NK-92 treated with Interleukin-12 subunit alpha and Interleukin-12 subunit beta, amount 100 ng/mL, for 24 hours (cell line): ENCODE measurements at regions not wholly inside any gene's neighbourhood (a gene's known extent, or its start where the extent isn't known, plus 50 kb on each side); places are given as distances from the start of the nearest gene placed in this dataset.

Source experiments
- DNase-seq: peaks from one replicate; lab custom pipeline; 2025; lab: John Stamatoyannopoulos, UW

DNA sequence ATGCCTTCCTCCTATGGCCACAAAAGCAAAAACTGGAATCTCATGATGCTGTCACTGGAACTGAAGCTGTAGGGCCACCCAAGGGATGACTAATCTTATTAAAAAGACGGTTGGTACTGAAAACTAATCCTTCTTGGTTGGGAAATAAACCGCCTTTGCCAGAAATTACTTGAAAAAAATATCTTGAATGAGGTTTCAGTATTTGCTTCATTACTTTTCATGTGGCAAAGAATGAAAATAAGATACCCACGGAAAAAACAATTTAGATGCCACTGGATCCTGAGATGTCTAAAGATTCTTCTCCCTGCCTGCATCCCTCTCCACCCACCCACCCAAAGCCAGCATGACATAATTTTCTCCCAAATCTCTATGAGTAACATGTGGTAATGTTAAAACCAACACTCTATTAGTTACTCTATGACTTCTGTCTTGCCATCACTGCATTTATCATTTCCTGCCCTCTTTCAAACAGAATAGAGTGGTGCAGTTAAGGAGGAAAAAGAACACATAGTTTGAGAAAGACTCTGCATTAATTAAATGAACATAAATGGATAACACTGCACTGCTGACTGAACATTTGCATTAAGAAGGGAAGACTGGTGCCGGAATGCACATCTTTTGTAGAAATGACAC lies 111.8 kb upstream of the DPH6 start:
- DNase-seq: no peak

DNA sequence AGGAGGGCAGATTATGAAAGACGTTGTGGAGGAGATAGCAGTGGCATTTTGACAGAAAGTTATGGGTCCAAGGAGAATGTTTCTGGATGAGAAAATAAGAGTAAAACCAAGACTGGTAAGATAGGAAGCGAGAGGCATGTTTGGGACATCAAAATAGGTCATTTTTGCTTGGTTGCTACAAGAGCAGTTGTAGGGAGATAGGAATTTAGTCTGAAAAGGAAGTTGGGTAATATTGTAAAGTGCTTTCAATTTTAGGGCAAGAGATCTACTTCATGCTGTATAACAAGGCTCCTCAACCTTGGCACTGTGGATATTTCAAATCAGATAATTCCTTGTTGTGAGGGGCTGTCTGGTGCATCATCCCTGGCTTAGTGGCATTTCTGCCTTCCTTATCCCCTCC lies 118.0 kb upstream of the DPH6 start:
- DNase-seq: no peak

DNA sequence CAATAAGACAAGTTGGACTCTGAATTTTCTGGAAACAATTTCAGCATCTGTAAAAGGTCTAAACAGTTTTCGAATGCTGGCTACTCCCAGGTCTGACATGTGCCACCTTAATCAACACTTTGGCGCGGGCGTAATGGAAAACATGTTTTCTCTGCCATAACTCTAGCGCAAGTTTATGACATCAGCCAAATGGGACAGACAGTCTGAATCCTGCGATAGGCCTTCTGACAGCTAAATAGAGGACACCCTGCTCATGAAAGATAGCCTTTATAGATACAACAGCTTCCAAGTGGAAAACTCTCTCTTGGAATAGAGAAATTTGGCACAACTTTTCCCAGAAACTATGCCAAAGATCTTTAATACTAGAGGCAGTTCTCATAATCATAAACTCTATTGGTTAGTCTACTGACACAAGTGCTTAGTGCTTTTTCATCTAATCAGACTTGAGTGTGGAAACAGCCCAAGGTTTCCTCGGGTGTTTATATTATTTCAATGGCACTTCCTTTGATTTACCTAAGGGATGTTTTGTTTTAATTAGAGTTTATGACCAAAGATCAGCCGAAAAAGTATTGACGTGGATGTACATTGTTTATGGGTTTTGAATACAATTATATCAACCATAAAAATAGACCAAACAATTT lies 120.1 kb upstream of the DPH6 start:
- DNase-seq: no peak

DNA sequence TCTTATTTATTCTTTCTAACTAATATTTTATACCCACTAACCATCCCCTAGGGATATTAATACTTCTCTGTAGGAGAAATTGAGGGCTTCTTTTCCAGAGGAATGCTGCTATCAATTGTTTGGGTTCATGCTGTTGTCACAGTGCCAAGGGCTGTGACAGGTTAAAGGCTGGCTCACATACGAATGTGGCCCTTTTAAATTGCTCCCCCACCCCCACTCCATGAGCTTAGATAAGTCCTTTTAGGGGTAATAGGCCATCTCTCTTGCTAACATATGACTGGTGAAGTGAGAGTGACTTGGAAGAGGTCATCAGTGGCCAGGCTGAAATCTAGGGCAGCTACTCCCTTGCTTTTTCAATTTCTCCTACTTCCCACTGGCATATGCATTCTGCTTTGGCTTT lies 121.9 kb upstream of the DPH6 start:
- DNase-seq: no peak

DNA sequence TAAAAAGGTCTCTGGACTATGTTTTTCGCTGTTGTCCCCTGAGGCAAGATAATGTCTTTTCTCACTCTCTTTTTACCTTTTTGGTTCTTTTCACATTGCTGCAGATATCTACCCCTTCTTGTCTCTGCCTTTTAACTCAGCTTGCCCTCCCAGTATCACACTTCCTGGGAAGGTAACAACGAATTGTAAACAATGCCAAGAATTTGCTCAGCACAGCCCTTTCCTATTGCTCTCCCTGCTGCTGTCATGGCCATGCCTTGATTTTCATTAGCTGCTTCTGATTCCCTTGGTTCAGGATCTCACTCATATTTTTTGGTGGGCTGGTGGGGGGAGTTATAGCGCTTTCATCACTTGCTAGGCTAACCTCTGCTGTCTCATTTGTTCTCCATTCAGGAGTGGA lies 123.1 kb upstream of the DPH6 start:
- no peak for DNase-seq

DNA sequence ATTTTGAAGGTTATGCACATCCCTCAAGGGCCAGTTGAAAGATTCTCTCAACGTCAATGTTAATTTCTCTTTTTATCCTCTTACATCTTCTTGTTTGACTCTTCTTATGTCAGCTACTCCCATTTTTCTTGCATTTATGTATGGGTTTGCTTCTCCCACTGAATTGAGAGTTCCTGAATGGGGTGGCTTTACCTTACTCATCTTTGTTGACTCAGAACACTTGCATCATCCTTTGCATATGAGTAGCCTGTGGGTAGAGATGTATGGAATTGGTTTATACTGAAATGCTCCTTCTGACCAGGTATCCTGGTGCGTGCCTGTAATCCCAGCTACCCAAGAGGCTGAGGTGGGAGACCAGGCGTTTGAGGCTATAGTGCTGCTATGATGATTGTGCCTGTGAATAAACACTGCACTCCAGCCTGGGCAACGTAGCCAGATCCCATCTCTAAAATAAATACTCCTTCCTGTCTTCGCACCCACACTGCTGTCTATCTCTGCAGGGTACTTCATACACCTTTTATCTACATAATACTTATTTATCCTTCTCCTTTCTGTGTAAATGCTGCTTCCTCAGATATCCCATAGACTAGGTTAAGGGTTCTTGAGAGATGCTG lies 123.6 kb upstream of the DPH6 start:
- DNase-seq: no peak

DNA sequence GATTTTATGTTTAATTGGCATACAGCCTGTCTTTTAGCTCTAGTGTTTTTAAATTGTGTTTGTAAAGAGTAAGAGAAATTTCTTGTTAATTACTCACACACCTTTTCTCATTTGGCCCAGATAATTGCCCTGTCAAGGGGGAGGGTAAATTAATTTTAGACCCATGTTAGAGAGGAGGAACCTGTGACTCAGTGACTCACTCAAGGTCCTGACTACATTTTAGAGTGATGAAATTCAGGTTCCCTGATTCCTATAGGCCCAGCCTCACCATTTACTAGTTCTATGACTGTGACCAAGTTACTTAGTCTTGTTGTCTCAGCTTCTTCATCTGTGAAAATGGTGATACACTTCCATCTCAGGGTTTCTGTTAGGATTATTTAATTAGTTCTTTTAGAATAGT lies 125.2 kb upstream of the DPH6 start:
- no peak for DNase-seq

DNA sequence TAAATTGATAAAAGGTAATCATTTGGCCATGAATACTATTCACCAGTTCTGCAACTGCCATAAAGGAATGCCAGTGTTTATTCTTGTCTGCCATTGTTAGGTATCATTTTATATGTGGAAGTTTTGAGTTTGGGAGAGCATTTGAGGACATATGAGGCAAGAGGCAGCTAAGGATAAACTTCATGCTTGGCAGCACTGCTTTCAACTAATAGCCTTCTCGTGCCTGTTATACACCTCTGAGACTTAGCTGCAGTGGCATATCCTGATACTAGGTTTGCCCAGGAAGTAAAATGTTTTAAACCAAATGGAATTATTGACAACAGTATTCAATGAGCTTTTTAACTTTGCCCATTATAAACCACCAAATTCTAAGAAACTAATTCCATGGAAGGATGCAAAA lies 126.0 kb upstream of the DPH6 start:
- DNase-seq: no peak

DNA sequence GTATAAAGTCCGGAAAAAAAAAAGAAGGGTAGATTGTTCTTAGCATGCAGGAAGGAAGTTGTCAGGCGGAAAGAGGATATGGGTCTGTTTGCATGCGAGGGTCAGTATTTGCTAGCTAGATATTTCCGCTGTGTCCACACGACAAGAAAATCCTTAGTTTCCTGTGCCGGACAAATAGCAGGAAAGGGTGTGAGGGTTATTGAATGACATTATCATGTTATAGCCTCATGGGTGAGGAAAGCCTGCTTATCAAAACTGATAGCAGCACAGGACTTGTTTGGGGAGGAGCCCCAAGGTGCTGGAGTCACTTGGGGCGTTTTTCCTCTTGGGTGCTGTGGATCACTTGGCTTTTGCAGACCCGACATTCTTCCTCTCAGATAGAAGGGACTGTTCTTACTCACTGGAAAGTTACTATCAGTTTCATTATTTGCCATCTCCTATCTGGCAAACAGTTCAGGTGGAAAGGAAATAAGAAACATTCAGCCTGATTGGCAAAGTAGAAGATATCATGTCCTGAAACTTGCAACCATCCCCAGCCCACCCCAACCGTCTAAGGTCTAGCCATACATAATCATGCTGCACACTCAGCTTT lies 127.2 kb upstream of the DPH6 start:
- DNase-seq: no peak

DNA sequence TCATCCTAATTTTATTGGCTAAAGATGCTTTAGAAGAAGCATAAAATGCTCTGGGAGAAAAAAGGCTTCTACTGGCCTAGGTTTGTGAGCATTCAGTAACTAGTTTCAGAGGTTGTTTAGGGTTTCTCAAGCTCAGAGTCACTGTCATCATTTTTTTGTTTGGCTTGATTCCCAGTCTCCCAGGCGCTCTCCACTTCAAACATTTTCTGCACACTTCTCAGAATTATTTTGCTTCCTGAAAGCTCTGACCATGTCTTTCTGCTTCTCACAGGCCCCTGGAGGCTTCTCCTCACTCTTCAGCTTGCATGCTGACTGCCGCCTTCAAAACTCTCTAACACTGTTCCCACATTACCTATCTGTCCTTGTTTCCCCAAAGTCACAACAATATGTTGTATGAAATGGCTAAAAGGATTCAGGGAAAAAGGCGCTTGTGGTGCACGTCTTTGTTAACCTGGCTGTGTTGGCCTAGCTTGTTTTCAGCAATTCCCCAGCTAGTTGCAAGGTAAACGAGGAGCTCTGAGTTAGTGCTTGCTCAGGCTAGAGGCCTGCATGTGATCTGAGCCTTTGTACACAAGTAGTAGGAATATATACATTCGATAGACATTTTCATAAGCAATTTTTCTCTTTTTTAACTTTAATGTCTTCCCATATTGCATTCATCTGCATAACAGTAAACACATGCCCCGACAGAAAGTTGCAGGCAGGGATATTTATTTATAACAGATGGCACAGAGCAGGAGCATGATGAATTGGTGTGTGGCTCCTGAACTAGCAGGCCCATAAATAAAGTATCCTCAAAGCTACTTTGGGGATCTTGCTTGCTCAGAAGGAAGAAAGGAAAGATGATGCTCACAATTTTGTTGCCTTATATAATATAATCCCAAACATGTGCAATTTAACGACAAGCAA lies 129.2 kb upstream of the DPH6 start:
- no peak for DNase-seq

DNA sequence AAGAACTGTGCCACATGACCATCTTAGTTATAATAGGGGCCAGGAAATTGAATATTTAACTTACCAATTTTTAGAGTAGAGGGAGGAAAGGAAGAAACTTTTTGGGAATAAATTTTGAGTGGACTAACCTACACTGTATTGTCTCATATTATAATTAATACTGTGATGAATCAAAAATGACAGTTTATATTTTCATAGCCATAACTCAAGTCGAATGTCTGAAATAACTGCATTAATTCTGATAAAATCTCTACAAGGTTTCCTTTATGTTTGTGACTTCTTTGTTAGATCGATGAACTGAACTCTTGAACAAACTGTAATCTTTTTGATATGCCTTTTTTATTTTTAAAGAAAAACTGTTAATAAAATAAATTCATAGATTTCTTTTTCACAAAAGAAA lies 132.8 kb upstream of the DPH6 start:
- DNase-seq: no peak

DNA sequence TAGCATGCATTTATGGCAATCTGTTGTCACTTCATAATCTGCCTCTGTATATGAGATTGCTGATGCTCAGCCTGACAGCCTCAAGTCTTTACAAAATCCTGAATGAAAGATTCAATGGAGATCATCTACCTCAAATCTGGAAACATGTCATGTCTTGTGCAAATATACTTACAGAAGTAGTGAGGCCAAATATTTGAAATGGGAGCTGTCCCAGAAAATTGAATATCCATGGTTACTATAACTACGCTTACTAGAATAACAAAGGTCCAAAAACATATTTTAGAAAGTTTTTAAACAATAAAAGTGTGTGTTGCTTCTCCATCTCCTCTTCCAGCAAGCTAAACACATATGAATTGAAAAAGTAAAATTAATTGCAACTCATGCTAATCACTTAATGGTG lies 133.2 kb upstream of the DPH6 start:
- DNase-seq: no peak

DNA sequence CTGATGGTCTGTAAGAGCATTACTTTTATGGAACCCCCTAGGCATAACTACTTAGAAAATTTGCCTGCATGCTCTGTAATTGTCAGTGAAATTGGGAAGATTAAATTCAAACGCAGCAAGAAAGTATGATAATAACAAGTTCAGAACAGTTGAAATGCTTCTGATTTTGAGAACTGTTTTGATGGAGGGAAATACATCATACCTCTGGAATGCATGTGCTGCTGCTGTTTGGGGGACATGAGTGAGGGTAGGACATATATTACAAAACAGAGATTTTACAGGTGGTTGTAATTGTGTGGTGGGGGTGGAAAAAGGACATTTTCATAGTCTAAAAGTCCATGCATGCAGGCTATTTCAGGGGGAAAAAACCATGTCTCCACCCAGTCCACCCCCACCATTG lies 135.0 kb upstream of the DPH6 start:
- no peak for DNase-seq

DNA sequence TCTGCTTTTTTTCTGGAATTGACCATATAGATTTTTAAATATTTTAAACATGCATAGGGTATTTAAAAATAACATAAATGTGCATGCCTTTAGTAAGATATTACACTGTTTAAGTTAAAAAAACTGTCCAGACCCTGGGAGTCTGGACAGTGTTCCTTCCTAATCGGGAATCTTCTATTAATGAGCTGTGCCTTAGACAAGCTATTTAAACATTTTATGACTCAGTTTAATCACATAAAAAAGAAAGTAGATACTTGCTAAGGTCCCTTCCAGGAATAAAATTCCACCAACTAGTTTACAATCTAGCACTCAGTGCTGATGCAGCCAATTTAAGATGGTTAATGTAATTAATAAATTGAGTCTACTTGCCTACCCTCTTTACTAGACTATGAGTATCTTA lies 140.4 kb upstream of the DPH6 start:
- no peak for DNase-seq

DNA sequence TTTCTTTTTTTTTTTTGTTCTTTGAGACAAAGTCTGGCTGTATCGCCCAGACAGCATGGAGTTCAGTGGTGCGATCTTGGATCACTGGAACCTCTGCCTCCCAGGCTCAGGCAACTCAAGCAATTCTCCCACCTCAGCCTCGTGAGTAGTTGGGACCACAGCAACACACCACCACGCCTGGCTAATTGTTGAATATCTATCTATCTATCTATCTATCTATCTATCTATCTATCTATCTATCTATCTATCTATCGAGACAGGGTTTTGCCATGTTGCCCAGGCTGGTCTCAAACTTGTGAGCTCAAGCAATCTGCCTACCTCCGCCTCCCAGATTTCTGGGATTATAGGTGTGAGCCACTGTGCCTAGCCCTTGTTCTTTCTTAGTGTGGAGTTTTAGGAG lies 143.3 kb upstream of the DPH6 start:
- DNase-seq: no peak

DNA sequence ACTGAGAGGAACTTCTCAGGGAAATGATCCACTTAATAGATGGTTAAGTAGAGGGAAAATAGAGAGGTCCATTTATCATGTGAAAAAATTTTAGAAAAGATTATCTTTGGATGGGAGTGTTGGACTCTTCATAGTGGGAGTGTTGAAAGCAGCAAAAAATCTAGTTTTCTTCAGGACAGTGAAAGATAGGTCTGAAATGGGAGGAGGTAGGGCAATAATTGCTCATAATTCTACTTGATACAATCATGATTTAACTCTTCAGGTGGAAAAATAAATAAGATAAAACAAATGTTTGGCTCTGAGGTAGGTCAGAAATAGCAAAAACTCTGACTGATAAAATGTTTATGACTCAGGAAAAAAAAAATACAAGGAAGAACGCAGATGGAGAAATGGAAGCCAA lies 144.1 kb upstream of the DPH6 start:
- no peak for DNase-seq

DNA sequence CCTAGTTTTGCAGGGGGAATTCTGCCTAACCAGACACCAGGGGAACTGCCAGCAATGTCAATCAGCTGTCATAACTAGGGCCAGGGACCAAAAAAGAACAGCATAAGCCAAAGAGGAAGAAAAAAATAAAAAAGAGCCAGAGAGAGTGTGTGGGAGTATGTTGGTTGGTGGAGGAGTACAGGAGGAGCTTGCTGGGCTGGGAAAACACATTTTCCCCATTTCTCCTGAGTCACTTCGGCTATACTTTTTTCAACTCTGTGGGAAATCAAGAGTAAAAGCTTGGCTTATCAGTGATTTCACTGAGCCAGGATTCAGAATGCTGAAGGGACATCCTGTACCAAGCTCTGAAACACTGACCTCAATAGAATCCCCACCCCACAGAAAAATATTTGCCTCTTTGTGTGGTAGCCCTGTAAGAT lies 144.7 kb upstream of the DPH6 start:
- DNase-seq: no peak

DNA sequence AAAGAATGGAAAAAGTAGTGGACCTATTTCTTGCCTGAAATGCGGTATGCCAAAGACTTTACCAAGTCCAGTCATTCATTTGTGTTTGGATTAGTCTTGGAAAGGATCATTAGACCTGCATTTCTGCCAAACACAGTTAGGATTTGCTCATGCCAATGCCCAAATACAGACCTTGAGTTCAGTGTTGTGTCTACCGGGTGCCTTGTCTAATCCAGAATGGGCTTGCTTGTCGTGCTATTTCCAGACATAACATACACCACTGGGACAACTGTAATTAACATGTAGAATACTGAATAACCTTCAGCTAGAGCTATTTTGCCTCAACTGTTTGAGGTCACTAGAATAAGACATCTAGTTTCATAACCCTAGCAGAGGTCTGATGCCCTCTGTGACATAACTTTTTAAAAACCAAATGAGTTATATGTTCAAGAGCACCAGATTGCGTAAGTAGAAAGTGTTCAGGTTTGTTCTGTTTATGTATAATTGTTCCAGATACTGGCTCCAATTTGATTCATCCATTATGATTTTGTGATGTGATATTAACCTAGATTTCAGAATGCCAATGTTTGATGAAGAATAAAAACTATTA lies 145.3 kb upstream of the DPH6 start:
- DNase-seq: no peak

DNA sequence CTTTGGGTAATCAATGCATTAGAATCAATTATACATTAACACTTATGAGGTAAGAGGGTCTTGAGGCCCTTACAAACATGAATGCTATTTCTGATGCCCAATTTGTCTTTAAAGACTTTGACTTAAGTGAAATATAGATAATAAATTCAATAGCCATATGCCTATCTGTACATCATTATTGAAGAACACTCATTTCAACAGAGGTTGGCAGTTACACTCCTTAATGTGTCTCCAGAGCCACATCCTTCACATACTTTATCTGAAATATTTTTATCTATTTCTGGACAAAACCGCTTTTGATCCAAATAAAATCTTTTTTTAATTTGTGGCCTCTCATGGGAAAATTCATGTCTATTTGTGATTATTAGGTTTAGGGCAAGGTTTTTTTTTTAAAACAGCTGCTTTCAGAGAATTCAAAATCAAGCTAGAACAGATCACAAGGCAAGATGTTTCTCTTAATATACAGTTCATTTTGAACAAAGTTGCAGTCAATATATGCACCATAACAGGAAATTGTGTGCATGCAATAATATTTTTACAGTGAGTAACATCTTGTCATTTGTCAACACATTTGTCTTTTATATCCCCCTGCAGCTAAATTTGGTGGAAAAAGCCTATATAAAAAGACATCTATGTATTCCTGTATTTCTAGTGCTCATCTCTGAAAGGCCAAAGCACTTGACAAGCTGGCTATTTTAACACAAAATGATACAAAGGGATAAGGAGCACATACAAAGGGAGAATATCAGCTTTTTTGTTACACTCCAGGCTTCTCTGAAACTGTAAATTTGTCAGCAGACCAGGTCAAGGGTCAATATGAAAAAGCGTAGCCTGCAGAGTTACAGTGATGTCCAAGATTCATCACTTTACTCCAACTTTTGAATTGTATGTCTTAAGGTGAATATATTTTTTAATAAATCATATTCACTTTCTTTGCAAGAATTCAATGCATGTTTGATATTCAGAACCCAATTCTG lies 146.2 kb upstream of the DPH6 start:
- no peak for DNase-seq

DNA sequence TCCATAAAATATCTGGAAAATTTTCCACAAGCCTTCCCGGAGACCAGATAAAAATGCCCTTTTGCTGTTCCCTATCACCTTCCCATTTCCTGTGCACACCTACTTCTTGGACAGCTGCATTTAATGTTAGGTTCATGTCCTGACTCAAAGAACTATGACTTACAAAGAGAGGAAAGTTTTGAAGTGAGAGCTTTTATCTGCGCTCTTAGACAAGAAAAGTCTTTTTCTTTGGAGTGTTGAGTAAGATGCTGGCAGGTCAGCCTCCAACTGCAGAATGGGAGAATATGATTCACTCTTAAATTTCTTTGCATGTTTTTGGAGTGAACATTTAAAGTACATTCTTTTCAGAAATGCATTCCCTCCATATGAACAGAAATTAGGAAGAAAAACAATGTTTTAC lies 147.3 kb upstream of the DPH6 start:
- DNase-seq: no peak

DNA sequence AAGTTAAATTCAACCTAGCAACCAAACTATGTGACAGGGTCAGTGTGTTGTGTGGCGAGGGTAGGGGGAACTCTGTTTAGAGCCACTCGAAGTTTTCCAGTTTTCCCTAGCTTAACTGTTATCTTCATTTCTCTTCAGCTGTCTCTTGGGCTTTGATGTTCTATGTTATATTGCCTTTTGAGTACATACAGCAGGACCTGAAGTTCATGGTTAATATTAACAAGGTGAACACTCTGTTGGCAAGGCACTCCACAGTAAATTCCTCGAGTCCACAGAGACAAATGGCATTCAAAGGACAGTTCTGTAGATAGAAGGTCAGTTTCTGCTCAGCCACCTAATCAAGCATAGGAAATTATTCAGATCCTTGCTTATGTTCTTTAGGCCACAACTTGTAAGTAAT lies 147.9 kb upstream of the DPH6 start:
- DNase-seq: no peak
